SK-N-SH treated with all-trans-retinoic acid at 6 μM for 48 hours (cell line): ENCODE measurements at regions not wholly inside any gene's neighbourhood (a gene's known extent, or its start where the extent isn't known, plus 50 kb on each side); places are given as distances from the start of the nearest gene placed in this dataset.

ENCODE experiments used
- ATAC-seq: fragments of 200-7000 bp; cut with Tn5 transposase; 3 replicates; pipeline ENCODE4 v1.9.1; 2020; ENCODE audit warnings: mild to moderate bottlenecking, moderate library complexity
- ARNTL ChIP-seq: fragments of 450-650 bp; formaldehyde crosslinking; IDR thresholded peaks from 2 replicates; pipeline ENCODE4 v1.5.0; 2020; ENCODE audit warnings: low read depth, mild to moderate bottlenecking, moderate library complexity, borderline replicate concordance
- CREB5 ChIP-seq: fragments of 250-450 bp; sonication (Bioruptor Pico); IDR thresholded peaks from 2 replicates; pipeline ENCODE4 v1.5.1; 2020; ENCODE audit warnings: low read depth, mild to moderate bottlenecking, moderate library complexity
- CSDC2 ChIP-seq: fragments of 250-450 bp; sonication (Bioruptor Pico); IDR thresholded peaks from 2 replicates; pipeline ENCODE4 v1.5.0; 2020; ENCODE audit warnings: mild to moderate bottlenecking, moderate library complexity
- CSRNP3 ChIP-seq: fragments of 250-450 bp; sonication (Bioruptor Pico); IDR thresholded peaks from 2 replicates; pipeline ENCODE4 v1.5.1; 2021; ENCODE audit warnings: mild to moderate bottlenecking, moderate library complexity
- ESRRG ChIP-seq: fragments of 250-450 bp; sonication (Bioruptor Pico); IDR thresholded peaks from 2 replicates; pipeline ENCODE4 v1.6.1; 2021; ENCODE audit warnings: mild to moderate bottlenecking
- GLIS3 ChIP-seq: fragments of 250-450 bp; sonication (Bioruptor Pico); IDR thresholded peaks from 2 replicates; pipeline ENCODE4 v1.5.0; 2020; ENCODE audit warnings: mild to moderate bottlenecking, moderate library complexity
- ISL1 ChIP-seq: fragments of 250-450 bp; sonication (Bioruptor Pico); IDR thresholded peaks from 2 replicates; pipeline ENCODE4 v2.1.2; 2022; ENCODE audit warnings: mild to moderate bottlenecking, moderate library complexity
- OSR1 ChIP-seq: fragments of 250-450 bp; sonication (Bioruptor Pico); IDR thresholded peaks from 2 replicates; pipeline ENCODE4 v1.8.0; 2022; ENCODE audit warnings: moderate library complexity, mild to moderate bottlenecking, inconsistent platforms
- POU6F1 ChIP-seq: fragments of 250-450 bp; sonication (Bioruptor Pico); IDR thresholded peaks from 2 replicates; pipeline ENCODE4 v1.8.0; 2021; ENCODE audit warnings: low read depth, mild to moderate bottlenecking, moderate library complexity, borderline replicate concordance
- PPARA ChIP-seq: fragments of 250-450 bp; sonication (Bioruptor Pico); IDR thresholded peaks from 2 replicates; pipeline ENCODE4 v1.5.0; 2020; ENCODE audit warnings: mild to moderate bottlenecking, borderline replicate concordance
- RARB ChIP-seq: fragments of 250-450 bp; sonication (Bioruptor Pico); IDR thresholded peaks from 2 replicates; pipeline ENCODE4 v1.8.0; 2021; ENCODE audit warnings: mild to moderate bottlenecking, moderate library complexity
- SNAI2 ChIP-seq: fragments of 250-450 bp; sonication (Bioruptor Pico); IDR thresholded peaks from 2 replicates; pipeline ENCODE4 v1.5.0; 2020; ENCODE audit warnings: mild to moderate bottlenecking, moderate library complexity
- TCF4 ChIP-seq: fragments of 250-450 bp; sonication (Bioruptor Pico); IDR thresholded peaks from 2 replicates; pipeline ENCODE4 v1.8.0; 2021; ENCODE audit warnings: mild to moderate bottlenecking, moderate library complexity, borderline replicate concordance
- TOX ChIP-seq: fragments of 250-450 bp; sonication (Bioruptor Pico); IDR thresholded peaks from 2 replicates; pipeline ENCODE4 v1.8.0; 2021; ENCODE audit warnings: mild to moderate bottlenecking, moderate library complexity, borderline replicate concordance
- TSHZ2 ChIP-seq: fragments of 250-450 bp; sonication (Bioruptor Pico); IDR thresholded peaks from 2 replicates; pipeline ENCODE4 v1.5.0; 2020; ENCODE audit warnings: mild to moderate bottlenecking, moderate library complexity
- ZC3H10 ChIP-seq: fragments of 250-450 bp; sonication (Bioruptor Pico); IDR thresholded peaks from 2 replicates; pipeline ENCODE4 v1.5.1; 2021; ENCODE audit warnings: mild to moderate bottlenecking, moderate library complexity
- ZNF565 ChIP-seq: fragments of 450-650 bp; formaldehyde crosslinking; conservative IDR thresholded peaks from 2 replicates; pipeline ENCODE4 v1.5.0; 2020; ENCODE audit warnings: low read depth, mild to moderate bottlenecking, moderate library complexity
- ZNF70 ChIP-seq: fragments of 450-650 bp; formaldehyde crosslinking; IDR thresholded peaks from 2 replicates; pipeline ENCODE4 v1.5.0; 2020; ENCODE audit warnings: mild to moderate bottlenecking, moderate library complexity
- ZNF8 ChIP-seq: fragments of 450-650 bp; formaldehyde crosslinking; IDR thresholded peaks from 2 replicates; pipeline ENCODE4 v1.5.0; 2020; ENCODE audit warnings: mild to moderate bottlenecking, moderate library complexity

- peak; percentile 63 for ATAC-seq
- TF ChIP-seq TCF4 (CRISPR knock-in tag): peak; percentile 41; the same call in 1 of the 2 replicates
- TF ChIP-seq ARNTL (CRISPR knock-in tag): no peak
- TF ChIP-seq ISL1 (CRISPR knock-in tag): peak; percentile 87
- no peak for TF ChIP-seq OSR1
- TF ChIP-seq ESRRG: no peak
- TF ChIP-seq CSRNP3 (CRISPR knock-in tag): no peak
- TF ChIP-seq PPARA (CRISPR knock-in tag): no peak
- no peak for TF ChIP-seq ZNF8 (CRISPR knock-in tag)
- TF ChIP-seq TSHZ2: no peak
- TF ChIP-seq ZNF565 (CRISPR knock-in tag): no peak
- TF ChIP-seq ZC3H10 (CRISPR knock-in tag): no peak
- no peak for TF ChIP-seq SNAI2 (CRISPR knock-in tag)
- TF ChIP-seq TOX: no peak
- TF ChIP-seq, all 23 proteins: peak for 2
Observed at GRCh38 chr2:166671801-166672200, 177.8 kb upstream of the SCN7A start.

GRCh38 chr2:166671235-166671634, 177.2 kb upstream of the SCN7A start:
- TF ChIP-seq SNAI2 (CRISPR knock-in tag) (no peak), CSRNP3 (CRISPR knock-in tag) (no peak), POU6F1 (CRISPR knock-in tag) (no peak), ESRRG (no peak), CSDC2 (no peak), ZNF565 (CRISPR knock-in tag) (no peak), RARB (CRISPR knock-in tag) (no peak), GLIS3 (no peak), ZC3H10 (CRISPR knock-in tag) (no peak), CREB5 (CRISPR knock-in tag) (no peak), TSHZ2 (no peak), ISL1 (CRISPR knock-in tag) (no peak), ZNF70 (CRISPR knock-in tag) (no peak), ARNTL (CRISPR knock-in tag) (no peak)
- TF ChIP-seq, all 23 proteins: peak for 0
- no peak for ATAC-seq
